Hindlimb muscle (tissue), 1 donor: ENCODE measurements at regions not wholly inside any gene's neighbourhood (a gene's known extent, or its start where the extent isn't known, plus 50 kb on each side); places are given as distances from the start of the nearest gene placed in this dataset.

Experiments
- DNase-seq: peaks from one replicate; pipeline ENCODE4 v3.0.0-alpha.2; 2013

GRCh38 chrX:138287205-138287877 lies 424.2 kb downstream of the FGF13 start:
- no peak for DNase-seq

GRCh38 chrX:138294951-138295350 lies 416.6 kb downstream of the FGF13 start:
- no peak for DNase-seq

GRCh38 chrX:138298268-138298667 lies 413.2 kb downstream of the FGF13 start:
- DNase-seq, result peak; percentile 1

- DNase-seq, result no peak
Observed at GRCh38 chrX:138345801-138346200, 365.7 kb downstream of the FGF13 start.

- DNase-seq, result no peak
Observed at GRCh38 chrX:138349351-138349750, 362.2 kb downstream of the FGF13 start.

- DNase-seq, result no peak
Observed at GRCh38 chrX:138378876-138379275, 332.6 kb downstream of the FGF13 start.

- no peak for DNase-seq
Observed at GRCh38 chrX:138408101-138408500, 303.4 kb downstream of the FGF13 start.

- no peak for DNase-seq
Observed at GRCh38 chrX:138411048-138411447, 300.5 kb downstream of the FGF13 start.
